Natural killer cell (primary cell): ENCODE measurements at regions not wholly inside any gene's neighbourhood (a gene's known extent, or its start where the extent isn't known, plus 50 kb on each side); places are given as distances from the start of the nearest gene placed in this dataset.

Experiments used
- ATAC-seq, 3 donors: fragments of 150-1000 bp in 2 of 3; fragments of 200-7000 bp in 1 of 3; cut with Tn5 transposase; 1 replicate in 1 of 3; 2 replicates in 2 of 3; pipeline ENCODE4 v1.10.0; 2021; ENCODE audit warnings: mild to moderate bottlenecking in 2 of 3, moderate library complexity in 2 of 3
- DNase-seq, 2 donors: peaks; one replicate each; pipeline versions ENCODE4 v3.0.0 to v3.0.0-alpha.2; 2013 to 2021; ENCODE audit warnings: mixed read lengths in 1 of 2
- H3K27ac ChIP-seq: one replicate; pipeline ENCODE4 v1.5.1; 2013; ENCODE audit warnings: mild to moderate bottlenecking, low read length
- H3K27me3 ChIP-seq: one replicate; pipeline ENCODE4 v1.6.1; 2013; ENCODE audit warnings: low read length; ENCODE audit not compliant: control insufficient read depth, insufficient read depth
- H3K36me3 ChIP-seq: one replicate; pipeline ENCODE4 v1.6.1; 2013; ENCODE audit warnings: low read length; ENCODE audit not compliant: control insufficient read depth, insufficient read depth
- H3K4me1 ChIP-seq: one replicate; pipeline ENCODE4 v1.6.1; 2013; ENCODE audit warnings: low read length; ENCODE audit not compliant: control insufficient read depth, insufficient read depth
- H3K4me3 ChIP-seq: one replicate; pipeline ENCODE4 v1.5.1; 2013; ENCODE audit warnings: low read length
- H3K9me3 ChIP-seq: one replicate; pipeline ENCODE4 v1.6.1; 2013; ENCODE audit warnings: low read length; ENCODE audit not compliant: control insufficient read depth, insufficient read depth
- H3K27ac Mint-ChIP-seq, 2 donors: one replicate each; pipeline ENCODE4 v1.8.0; 2022; ENCODE audit warnings: mild to moderate bottlenecking in 2 of 2, mixed read lengths in 2 of 2, moderate library complexity in 1 of 2
- H3K27me3 Mint-ChIP-seq, 2 donors: one replicate each; pipeline ENCODE4 v1.8.0; 2022; ENCODE audit warnings: low read depth in 2 of 2, mixed read lengths in 2 of 2
- H3K36me3 Mint-ChIP-seq: one replicate; pipeline ENCODE4 v1.8.0; 2022; ENCODE audit warnings: mixed read lengths
- H3K4me1 Mint-ChIP-seq, 2 donors: one replicate each; pipeline ENCODE4 v1.8.0; 2022; ENCODE audit warnings: mixed read lengths in 2 of 2
- H3K4me3 Mint-ChIP-seq: one replicate; pipeline ENCODE4 v1.8.0; 2022; ENCODE audit warnings: mild to moderate bottlenecking, moderate library complexity, mixed read lengths
- H3K9me3 Mint-ChIP-seq, 2 donors: one replicate each; pipeline ENCODE4 v1.8.0; 2022; ENCODE audit warnings: mixed read lengths in 2 of 2
- WGBS: methylation state at CpG from one replicate; pipeline ENCODE4 v1.1.7; 2013; ENCODE audit warnings: missing lambda C conversion rate; ENCODE audit not compliant: insufficient coverage; 5-methylcytosine and 5-hydroxymethylcytosine counted together
- intact Hi-C: fragments of 100-400 bp; cut with micrococcal nuclease; formaldehyde crosslinking; loops from one replicate; pipeline ENCODE4 v1.14.2; 2022
- TF ChIP-seq, protein P1 (sequence below): fragments of 200-600 bp; IDR thresholded peaks from one replicate; pipeline ENCODE4 v1.8.0; 2022; ENCODE audit warnings: antibody characterized with exemption

DNA sequence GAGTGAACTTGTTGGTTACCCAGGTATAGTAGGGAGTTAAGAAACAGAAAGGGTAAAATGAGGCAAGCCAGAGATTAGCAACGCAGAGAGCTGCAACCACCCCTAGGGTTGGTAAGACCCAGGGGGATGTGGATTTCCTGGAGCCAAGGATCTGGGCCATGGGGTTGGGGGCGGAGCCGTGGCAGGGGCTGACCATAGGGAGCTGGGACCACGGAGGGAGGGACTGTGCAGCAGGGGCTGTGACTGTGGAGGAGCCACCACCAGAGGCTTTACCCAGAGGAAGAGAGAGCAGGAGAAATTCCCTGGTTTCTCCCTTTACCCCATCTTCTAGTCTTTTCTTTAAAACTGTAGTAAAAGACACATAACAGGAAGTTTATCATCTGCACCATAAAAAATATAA is 58.6 kb upstream of the BAIAP2L1 start:
- Mint-ChIP-seq H3K27ac (no peak overlapping the region), H3K36me3 (no peaks in the 10 kb centered on the region), H3K27me3 (no peaks in the 10 kb centered on the region), H3K9me3 (no peaks in the 10 kb centered on the region), H3K4me3 (no peak overlapping the region), H3K4me1 (no peaks in the 10 kb centered on the region)
- no peaks in the 10 kb centered on the region for H3K9me3 ChIP-seq
- 75% methylated on average over 4 of the region's 4 CpGs for WGBS
- no peaks in the 10 kb centered on the region for H3K36me3 ChIP-seq
- H3K27me3 ChIP-seq = no peaks in the 10 kb centered on the region
- TF ChIP-seq, protein P1, sequence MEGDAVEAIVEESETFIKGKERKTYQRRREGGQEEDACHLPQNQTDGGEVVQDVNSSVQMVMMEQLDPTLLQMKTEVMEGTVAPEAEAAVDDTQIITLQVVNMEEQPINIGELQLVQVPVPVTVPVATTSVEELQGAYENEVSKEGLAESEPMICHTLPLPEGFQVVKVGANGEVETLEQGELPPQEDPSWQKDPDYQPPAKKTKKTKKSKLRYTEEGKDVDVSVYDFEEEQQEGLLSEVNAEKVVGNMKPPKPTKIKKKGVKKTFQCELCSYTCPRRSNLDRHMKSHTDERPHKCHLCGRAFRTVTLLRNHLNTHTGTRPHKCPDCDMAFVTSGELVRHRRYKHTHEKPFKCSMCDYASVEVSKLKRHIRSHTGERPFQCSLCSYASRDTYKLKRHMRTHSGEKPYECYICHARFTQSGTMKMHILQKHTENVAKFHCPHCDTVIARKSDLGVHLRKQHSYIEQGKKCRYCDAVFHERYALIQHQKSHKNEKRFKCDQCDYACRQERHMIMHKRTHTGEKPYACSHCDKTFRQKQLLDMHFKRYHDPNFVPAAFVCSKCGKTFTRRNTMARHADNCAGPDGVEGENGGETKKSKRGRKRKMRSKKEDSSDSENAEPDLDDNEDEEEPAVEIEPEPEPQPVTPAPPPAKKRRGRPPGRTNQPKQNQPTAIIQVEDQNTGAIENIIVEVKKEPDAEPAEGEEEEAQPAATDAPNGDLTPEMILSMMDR = no peak
- H3K4me3 ChIP-seq = no peak overlapping the region
- no peak for DNase-seq
- intact Hi-C loops = no loop called here
- no peak for ATAC-seq
- no peak overlapping the region for H3K27ac ChIP-seq
- H3K4me1 ChIP-seq = no peaks in the 10 kb centered on the region

DNA sequence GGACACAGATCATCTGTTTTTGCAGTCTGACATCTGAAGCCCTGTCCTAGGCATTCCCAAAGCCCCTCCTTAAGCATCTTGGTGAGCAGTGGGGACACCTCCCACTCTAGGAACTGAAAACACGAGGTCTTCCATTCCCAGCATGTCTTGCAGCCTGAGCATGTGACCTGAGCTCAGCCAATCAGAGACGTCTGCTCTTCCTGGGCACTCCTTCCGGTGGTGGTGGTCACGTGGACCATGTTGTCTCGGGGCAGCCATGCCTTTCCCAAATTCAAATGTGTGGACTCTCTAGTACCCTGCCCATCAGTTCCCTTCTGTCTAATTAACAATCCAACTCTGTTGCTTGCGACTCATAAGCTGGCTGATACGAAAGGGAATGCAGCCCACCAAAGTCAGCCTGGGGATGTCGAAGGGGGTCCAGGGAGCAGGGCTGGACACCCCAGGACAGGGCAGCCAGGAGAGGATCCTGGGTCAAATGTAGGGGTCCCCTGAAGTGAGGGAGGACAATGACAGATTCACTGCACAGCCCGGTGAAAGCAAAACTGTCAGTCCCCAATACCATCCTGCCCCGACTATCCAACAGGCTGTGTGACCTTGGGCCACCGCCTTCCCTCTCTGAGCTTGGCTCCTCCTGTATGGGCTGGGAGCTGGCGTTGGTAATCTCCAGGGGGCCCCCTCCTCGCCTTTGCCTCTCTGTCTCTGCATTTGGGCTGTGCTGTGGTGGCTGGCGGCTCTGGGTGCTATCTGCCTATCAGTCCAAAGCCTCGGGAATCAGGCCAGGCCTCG is 57.4 kb upstream of the BAIAP2L1 start:
- no peaks in the 10 kb centered on the region for H3K4me1 Mint-ChIP-seq
- Histone ChIP-seq H3K4me3 (no peak overlapping the region), H3K27me3 (no peaks in the 10 kb centered on the region), H3K36me3 (no peaks in the 10 kb centered on the region), H3K27ac (no peak overlapping the region), H3K9me3 (no peaks in the 10 kb centered on the region), H3K4me1 (no peaks in the 10 kb centered on the region)
- intact Hi-C loops = no loop called here
- no peaks in the 10 kb centered on the region for H3K9me3 Mint-ChIP-seq
- TF ChIP-seq, protein P1 = no peak
- no peak overlapping the region for H3K4me3 Mint-ChIP-seq
- 88% methylated on average over 16 of the region's 16 CpGs for WGBS
- H3K27me3 Mint-ChIP-seq = no peaks in the 10 kb centered on the region
- H3K27ac Mint-ChIP-seq = no peak overlapping the region
- DNase-seq = no peak
- no peak for ATAC-seq
- no peaks in the 10 kb centered on the region for H3K36me3 Mint-ChIP-seq

DNA sequence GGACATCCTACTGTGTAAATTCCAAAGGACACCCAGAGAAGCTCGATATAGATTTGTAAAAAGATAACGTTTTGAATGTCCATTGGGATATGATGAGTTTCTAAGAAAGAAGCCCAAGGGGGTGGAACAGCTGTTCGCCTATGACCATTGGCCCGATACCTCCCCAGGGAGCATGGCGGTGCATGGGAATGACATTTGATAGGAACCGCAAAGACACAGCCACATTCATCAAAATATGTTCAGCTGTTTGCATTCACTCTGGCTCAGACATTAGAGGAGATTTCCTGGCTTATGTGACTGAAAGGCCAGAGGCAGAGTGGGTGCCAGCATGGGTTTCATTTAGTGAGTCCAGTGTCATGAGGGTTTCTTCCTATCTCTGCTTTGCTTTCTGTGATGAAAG is 56.0 kb upstream of the BAIAP2L1 start:
- Mint-ChIP-seq H3K36me3 (no peaks in the 10 kb centered on the region), H3K4me3 (no peak overlapping the region), H3K27ac (no peak overlapping the region), H3K9me3 (no peaks in the 10 kb centered on the region), H3K4me1 (no peaks in the 10 kb centered on the region), H3K27me3 (no peaks in the 10 kb centered on the region)
- intact Hi-C loops = no loop called here
- Histone ChIP-seq H3K9me3 (no peaks in the 10 kb centered on the region), H3K27me3 (no peaks in the 10 kb centered on the region), H3K4me1 (no peaks in the 10 kb centered on the region), H3K36me3 (no peaks in the 10 kb centered on the region), H3K4me3 (no peak overlapping the region), H3K27ac (no peak overlapping the region)
- TF ChIP-seq, protein P1 = no peak
- ATAC-seq = no peak
- no peak for DNase-seq
- WGBS = 81% methylated on average over 6 of the region's 6 CpGs

DNA sequence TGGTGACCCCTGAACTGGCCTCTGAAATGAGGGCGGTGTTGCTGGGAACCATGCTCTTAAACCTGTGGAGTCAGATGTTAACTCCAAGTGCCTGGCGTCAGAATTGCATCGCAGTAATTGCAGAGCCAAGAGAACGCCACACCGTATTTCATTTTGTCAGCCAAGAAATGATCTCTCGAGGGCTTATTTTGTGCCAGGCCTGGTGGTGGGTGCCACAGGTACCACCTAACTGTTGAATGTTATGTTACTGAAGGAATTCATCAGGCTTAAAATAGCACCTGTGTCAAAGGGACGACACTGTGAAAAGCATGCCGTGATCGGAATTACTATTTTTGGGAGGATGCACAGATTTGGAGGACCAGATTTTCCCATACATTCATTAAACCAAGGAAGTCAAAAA is 51.9 kb upstream of the BAIAP2L1 start:
- Histone ChIP-seq H3K27me3 (no peaks in the 10 kb centered on the region), H3K9me3 (no peaks in the 10 kb centered on the region), H3K4me1 (no peaks in the 10 kb centered on the region), H3K36me3 (no peaks in the 10 kb centered on the region), H3K4me3 (no peak overlapping the region), H3K27ac (no peak overlapping the region)
- H3K27ac Mint-ChIP-seq = no peak overlapping the region
- H3K4me1 Mint-ChIP-seq = no peaks in the 10 kb centered on the region
- ATAC-seq (no peak), DNase-seq (no peak)
- H3K4me3 Mint-ChIP-seq = no peak overlapping the region
- no peaks in the 10 kb centered on the region for H3K36me3 Mint-ChIP-seq
- TF ChIP-seq, protein P1 = no peak
- WGBS = 94% methylated on average over 9 of the region's 9 CpGs
- intact Hi-C loops = no loop called here
- no peaks in the 10 kb centered on the region for H3K9me3 Mint-ChIP-seq
- H3K27me3 Mint-ChIP-seq = no peaks in the 10 kb centered on the region
